ENCODE measurements at regions not wholly inside any gene's neighbourhood (a gene's known extent, or its start where the extent isn't known, plus 50 kb on each side); places are given as distances from the start of the nearest gene placed in this dataset.

GRCh38 chr3:90032980-90033641 lies 925.7 kb downstream of the EPHA3 start:
- Histone ChIP-seq H3K4me3 (ENCODE audit: low read length) (no peak overlapping the region), H3K9me3 (ENCODE audit: control insufficient read depth in 1 of 2, insufficient read depth in 1 of 2, low read length in 2 of 2) (peaks cover 0 to 4% of the 10 kb centered on the region in 2 experiments), H3K4me1 (ENCODE audit: insufficient read depth, low read length) (no peaks in the 10 kb centered on the region), H3K36me3 (ENCODE audit: insufficient read depth, low read length) (no peaks in the 10 kb centered on the region), H3K27ac (ENCODE audit: low read depth in 1 of 2, low read length in 2 of 2) (no peak overlapping the region), H3K27me3 (ENCODE audit: control insufficient read depth in 1 of 2, insufficient read depth in 2 of 2, low read length in 2 of 2) (no peaks in the 10 kb centered on the region)
- ATAC-seq (ENCODE audit: poor library complexity) = no peak
- H3K36me3 Mint-ChIP-seq (ENCODE audit: low read depth) = no peaks in the 10 kb centered on the region
- peaks cover 10% of the 10 kb centered on the region for H3K9me3 Mint-ChIP-seq
- no peak for DNase-seq
- intact Hi-C loops (cut with DNase I, micrococcal nuclease) = no loop called here
- no peaks in the 10 kb centered on the region for H3K27me3 Mint-ChIP-seq
- no peaks in the 10 kb centered on the region for H3K4me1 Mint-ChIP-seq (ENCODE audit: low read depth)
- H3K4me3 Mint-ChIP-seq = no peak overlapping the region
- no peak overlapping the region for H3K27ac Mint-ChIP-seq
- TF ChIP-seq CTCF (IDR thresholded peaks at IDR 0.05) = no peak
- ChIA-PET CTCF (no interaction called here), POLR2A (no interaction called here)

GRCh38 chr3:90034038-90034437 lies 926.6 kb downstream of the EPHA3 start:
- ChIA-PET POLR2A (no interaction called here), CTCF (no interaction called here)
- H3K4me1 Mint-ChIP-seq (ENCODE audit: low read depth) = no peaks in the 10 kb centered on the region
- no peak overlapping the region for H3K4me3 Mint-ChIP-seq
- H3K27me3 ChIP-seq (ENCODE audit: control insufficient read depth in 1 of 2, insufficient read depth in 2 of 2, low read length in 2 of 2) = no peaks in the 10 kb centered on the region
- H3K36me3 ChIP-seq (ENCODE audit: insufficient read depth, low read length) = no peaks in the 10 kb centered on the region
- H3K27me3 Mint-ChIP-seq = no peaks in the 10 kb centered on the region
- TF ChIP-seq CTCF (IDR thresholded peaks at IDR 0.05) = no peak
- intact Hi-C loops (cut with DNase I, micrococcal nuclease) = no loop called here
- no peak overlapping the region for H3K27ac ChIP-seq (ENCODE audit: low read depth in 1 of 2, low read length in 2 of 2)
- H3K27ac Mint-ChIP-seq = no peak overlapping the region
- no peaks in the 10 kb centered on the region for H3K4me1 ChIP-seq (ENCODE audit: insufficient read depth, low read length)
- ATAC-seq (ENCODE audit: poor library complexity) = no peak
- H3K9me3 ChIP-seq (ENCODE audit: control insufficient read depth in 1 of 2, insufficient read depth in 1 of 2, low read length in 2 of 2) = peaks cover 0 to under 1% of the 10 kb centered on the region in 2 experiments
- no peaks in the 10 kb centered on the region for H3K36me3 Mint-ChIP-seq (ENCODE audit: low read depth)
- no peak overlapping the region for H3K4me3 ChIP-seq (ENCODE audit: low read length)
- H3K9me3 Mint-ChIP-seq = peaks cover 10% of the 10 kb centered on the region
- no peak for DNase-seq

GRCh38 chr3:90035643-90036042 lies 928.2 kb downstream of the EPHA3 start:
- DNase-seq (no peak), ATAC-seq (ENCODE audit: poor library complexity) (no peak)
- no peaks in the 10 kb centered on the region for H3K27me3 ChIP-seq (ENCODE audit: control insufficient read depth in 1 of 2, insufficient read depth in 2 of 2, low read length in 2 of 2)
- no peaks in the 10 kb centered on the region for H3K9me3 ChIP-seq (ENCODE audit: control insufficient read depth in 1 of 2, insufficient read depth in 1 of 2, low read length in 2 of 2)
- H3K27me3 Mint-ChIP-seq = no peaks in the 10 kb centered on the region
- TF ChIP-seq CTCF (IDR thresholded peaks at IDR 0.05) = no peak
- no peak overlapping the region for H3K4me3 Mint-ChIP-seq
- H3K4me1 ChIP-seq (ENCODE audit: insufficient read depth, low read length) = no peaks in the 10 kb centered on the region
- intact Hi-C loops (cut with DNase I, micrococcal nuclease) = no loop called here
- no peak overlapping the region for H3K27ac Mint-ChIP-seq
- H3K9me3 Mint-ChIP-seq = peaks cover 10% of the 10 kb centered on the region
- H3K36me3 ChIP-seq (ENCODE audit: insufficient read depth, low read length) = no peaks in the 10 kb centered on the region
- H3K4me3 ChIP-seq (ENCODE audit: low read length) = no peak overlapping the region
- ChIA-PET POLR2A (no interaction called here), CTCF (no interaction called here)
- H3K4me1 Mint-ChIP-seq (ENCODE audit: low read depth) = no peaks in the 10 kb centered on the region
- no peaks in the 10 kb centered on the region for H3K36me3 Mint-ChIP-seq (ENCODE audit: low read depth)
- no peak overlapping the region for H3K27ac ChIP-seq (ENCODE audit: low read depth in 1 of 2, low read length in 2 of 2)
